T-helper 2 cell (primary cell): ENCODE measurements at regions not wholly inside any gene's neighbourhood (a gene's known extent, or its start where the extent isn't known, plus 50 kb on each side); places are given as distances from the start of the nearest gene placed in this dataset.
"Not testable (repeated sequence)": the region's sequence is repeated elsewhere in the genome, so short reads cannot be mapped to it uniquely, and the experiment has no call there.

Source experiments
- DNase-seq, 5 experiments: peaks; one replicate each; pipeline versions ENCODE4 v3.0.0 to v3.0.0-alpha.2; 2012 to 2022

- DNase-seq, result no peak
Observed at GRCh38 chr5:92760550-92760949, 820.5 kb downstream of the NR2F1-AS1 start.

- DNase-seq, result no peak
Observed at GRCh38 chr5:92758552-92758951, 822.5 kb downstream of the NR2F1-AS1 start.

GRCh38 chr5:92749943-92750342 is 831.1 kb downstream of the NR2F1-AS1 start:
- no peak for DNase-seq

- DNase-seq, result no peak
Observed at GRCh38 chr5:92748072-92748676, 832.8 kb downstream of the NR2F1-AS1 start.

GRCh38 chr5:92741906-92742305 is 839.1 kb downstream of the NR2F1-AS1 start:
- no peak for DNase-seq

- no peak for DNase-seq
Observed at GRCh38 chr5:92734211-92734940, 846.6 kb downstream of the NR2F1-AS1 start.

GRCh38 chr5:92730486-92730885 is 850.5 kb downstream of the NR2F1-AS1 start:
- DNase-seq, result no peak

GRCh38 chr5:92729088-92729487 is 851.9 kb downstream of the NR2F1-AS1 start:
- no peak for DNase-seq

GRCh38 chr5:92715946-92716520 is 865.0 kb downstream of the NR2F1-AS1 start:
- DNase-seq, result no peak

- no peak for DNase-seq
Observed at GRCh38 chr5:92713826-92714225, 867.2 kb downstream of the NR2F1-AS1 start.

- no peak for DNase-seq
Observed at GRCh38 chr5:92713335-92713743, 867.7 kb downstream of the NR2F1-AS1 start.

GRCh38 chr5:92711956-92712355 is 869.1 kb downstream of the NR2F1-AS1 start:
- DNase-seq, result no peak

- no peak for DNase-seq
Observed at GRCh38 chr5:92704590-92704989, 876.4 kb downstream of the NR2F1-AS1 start.

- no peak for DNase-seq
Observed at GRCh38 chr5:92703976-92704375, 877.0 kb downstream of the NR2F1-AS1 start.

- no peak for DNase-seq
Observed at GRCh38 chr5:92695123-92696003, 885.7 kb downstream of the NR2F1-AS1 start.

- no peak for DNase-seq
Observed at GRCh38 chr5:92694067-92694466, 887.0 kb downstream of the NR2F1-AS1 start.

- not testable (repeated sequence) for DNase-seq
Observed at GRCh38 chr5:92691955-92692354, 889.1 kb downstream of the NR2F1-AS1 start.

GRCh38 chr5:92687821-92688722 is 892.9 kb downstream of the NR2F1-AS1 start:
- no peak for DNase-seq

GRCh38 chr5:92678640-92679039 is 902.4 kb downstream of the NR2F1-AS1 start:
- no peak for DNase-seq

- no peak for DNase-seq
Observed at GRCh38 chr5:92676215-92677165, 904.5 kb downstream of the NR2F1-AS1 start.

GRCh38 chr5:92674321-92674720 is 906.7 kb downstream of the NR2F1-AS1 start:
- no peak for DNase-seq
